ENCODE measurements at regions not wholly inside any gene's neighbourhood (a gene's known extent, or its start where the extent isn't known, plus 50 kb on each side); places are given as distances from the start of the nearest gene placed in this dataset.

DNA sequence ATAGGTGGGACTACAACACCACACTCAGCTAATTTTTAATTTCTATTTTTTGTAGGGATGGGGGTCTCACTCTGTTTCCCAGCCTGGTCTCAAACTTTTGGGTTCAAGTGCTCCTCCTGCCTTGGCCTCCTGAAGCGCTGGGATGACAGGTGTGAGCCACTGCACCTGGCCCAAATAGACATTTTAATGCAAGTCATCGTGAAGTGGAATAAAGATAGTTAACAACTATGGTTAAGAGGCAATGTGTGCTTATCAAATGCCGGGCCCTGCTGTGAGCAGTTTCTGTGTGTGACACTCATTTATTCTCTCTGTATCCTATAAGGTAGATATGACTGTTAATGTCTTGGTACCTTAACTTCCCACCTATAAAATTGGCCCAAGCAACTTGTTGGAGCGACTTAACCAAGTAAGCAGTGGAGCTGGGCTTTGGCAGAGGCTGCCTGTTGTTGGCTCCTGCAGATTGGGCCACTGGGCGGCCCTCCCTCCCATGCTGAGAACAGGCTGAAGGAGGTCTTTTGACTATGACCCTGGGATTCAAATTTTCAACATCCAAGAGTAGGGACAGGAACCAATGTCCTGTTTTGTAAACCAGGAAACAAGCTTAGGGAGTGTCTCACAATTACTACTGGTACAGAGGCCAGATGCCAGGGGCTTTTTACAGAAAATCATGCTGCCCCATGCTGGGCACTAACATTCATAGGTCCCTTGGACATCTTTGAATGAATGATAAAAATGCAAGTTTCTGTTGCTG lies 450.7 kb downstream of the TSHZ3 start:
- no peak for DNase-seq (ENCODE audit: low read depth in 2 of 2)

DNA sequence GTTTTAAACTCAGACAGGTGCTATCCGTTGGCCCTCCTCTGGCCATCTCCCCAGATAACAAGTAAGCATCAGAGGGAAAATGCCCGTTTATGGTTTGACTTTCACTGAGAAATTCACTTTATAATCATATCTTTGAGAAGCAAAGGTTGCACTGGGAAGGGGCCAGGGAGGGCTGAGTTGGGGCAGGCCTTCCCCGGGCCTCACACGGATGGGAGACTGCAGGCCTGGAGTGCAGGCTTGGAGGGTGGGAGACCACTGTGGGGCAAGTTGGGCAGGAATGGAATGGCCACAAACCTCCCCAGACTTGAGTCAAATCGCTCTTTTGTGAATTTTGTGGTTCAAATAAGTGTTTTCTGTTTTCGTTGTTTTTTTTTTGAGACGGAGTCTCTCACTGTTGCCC lies 451.7 kb downstream of the TSHZ3 start:
- no peak for DNase-seq (ENCODE audit: low read depth in 2 of 2)

DNA sequence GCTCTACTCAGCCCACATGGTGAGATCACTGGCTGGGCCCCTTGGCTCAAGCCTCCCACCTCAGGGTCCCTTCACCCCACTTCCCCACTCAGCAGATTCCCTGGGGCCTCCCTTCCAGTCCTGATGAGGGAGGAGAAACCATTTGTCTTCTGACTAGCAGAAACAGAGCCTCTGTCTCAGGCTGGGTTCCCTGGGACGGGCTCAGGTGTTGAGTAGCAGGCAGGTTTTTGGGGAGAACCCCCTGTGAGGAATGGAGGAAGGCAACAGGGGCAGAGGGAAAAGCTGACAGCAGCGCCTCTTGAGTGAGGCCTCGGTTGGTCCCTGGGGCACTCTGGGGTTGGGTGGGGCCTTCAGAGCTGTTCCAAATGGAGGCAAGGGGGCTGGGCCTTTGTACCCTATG lies 452.2 kb downstream of the TSHZ3 start:
- DNase-seq (ENCODE audit: low read depth in 2 of 2): no peak

DNA sequence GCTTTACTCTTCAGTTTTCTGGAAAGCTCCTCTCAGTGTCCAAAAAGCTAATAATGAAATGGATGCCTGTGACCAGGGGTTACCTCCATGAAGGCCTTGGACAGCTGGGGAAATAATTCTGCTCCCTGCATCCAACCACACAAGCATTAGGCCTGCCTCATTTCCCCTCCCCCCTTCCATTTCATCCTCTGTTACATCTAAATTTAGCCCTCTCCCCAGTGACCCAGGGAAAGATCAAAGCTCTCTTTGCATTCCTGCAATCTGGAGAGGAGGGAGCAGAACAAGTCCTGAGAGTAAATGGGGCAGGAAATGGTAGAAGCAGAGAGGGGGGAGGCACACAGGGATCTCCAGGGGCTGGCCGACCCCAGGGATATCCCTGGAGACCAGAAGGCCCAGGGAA lies 452.7 kb downstream of the TSHZ3 start:
- DNase-seq (ENCODE audit: low read depth in 2 of 2): no peak

DNA sequence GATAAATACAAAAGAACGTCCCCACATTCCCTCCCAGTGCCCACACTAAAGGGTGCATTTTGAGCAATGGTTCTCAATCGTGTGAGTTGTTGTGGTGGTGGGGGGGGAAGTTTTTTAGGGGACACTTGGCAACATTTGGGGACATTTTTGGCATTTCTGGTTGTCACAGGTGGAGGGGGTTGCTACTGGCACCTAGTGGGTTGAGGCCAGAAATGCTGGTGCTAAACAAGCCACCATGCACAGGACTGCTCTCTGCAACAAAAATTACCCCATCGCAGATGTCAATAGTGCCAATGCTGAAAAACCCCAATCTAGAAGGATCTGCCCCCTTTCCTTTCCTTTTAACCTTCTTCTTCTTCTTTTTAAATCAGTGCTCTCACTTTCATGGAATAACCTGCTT lies 453.3 kb downstream of the TSHZ3 start:
- no peak for DNase-seq (ENCODE audit: low read depth in 2 of 2)

DNA sequence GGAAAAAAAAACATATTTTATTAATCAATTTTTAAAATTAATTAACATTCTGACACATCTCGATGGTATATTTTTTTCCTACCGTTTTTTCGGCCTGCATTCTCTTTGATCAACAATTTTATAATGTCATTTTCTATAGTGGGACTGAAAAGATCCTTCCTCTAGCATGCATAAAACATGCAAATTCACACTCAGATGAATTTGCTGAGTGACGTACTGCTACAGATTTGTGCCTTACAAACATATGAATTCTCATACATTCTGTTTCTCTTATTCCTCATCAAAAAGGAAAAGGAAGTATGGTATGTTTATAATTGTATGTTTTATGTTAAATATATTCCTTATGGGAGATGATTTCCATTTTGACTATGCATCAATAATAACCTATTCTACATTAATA lies 458.2 kb downstream of the TSHZ3 start:
- no peak for DNase-seq (ENCODE audit: low read depth in 2 of 2)

DNA sequence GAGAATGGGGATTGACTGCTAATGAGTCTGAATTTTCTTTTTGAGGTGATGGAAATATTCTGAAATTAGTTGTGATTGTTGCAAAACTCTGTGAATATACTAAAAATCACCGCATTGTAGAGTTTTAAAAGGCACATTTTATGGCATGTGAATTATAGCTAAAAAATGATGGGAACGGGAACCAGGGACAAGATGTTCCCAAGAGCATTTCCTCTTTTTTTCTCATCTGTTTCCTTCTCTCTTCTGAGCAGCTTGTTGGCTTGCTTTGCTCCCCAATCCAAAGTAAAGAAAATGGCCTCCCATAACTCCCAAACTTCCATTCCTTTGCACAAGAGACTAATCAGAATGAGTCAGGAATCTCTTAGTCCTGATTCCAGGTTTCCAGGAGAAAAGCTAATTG lies 459.2 kb downstream of the TSHZ3 start:
- no peak for DNase-seq (ENCODE audit: low read depth in 2 of 2)

DNA sequence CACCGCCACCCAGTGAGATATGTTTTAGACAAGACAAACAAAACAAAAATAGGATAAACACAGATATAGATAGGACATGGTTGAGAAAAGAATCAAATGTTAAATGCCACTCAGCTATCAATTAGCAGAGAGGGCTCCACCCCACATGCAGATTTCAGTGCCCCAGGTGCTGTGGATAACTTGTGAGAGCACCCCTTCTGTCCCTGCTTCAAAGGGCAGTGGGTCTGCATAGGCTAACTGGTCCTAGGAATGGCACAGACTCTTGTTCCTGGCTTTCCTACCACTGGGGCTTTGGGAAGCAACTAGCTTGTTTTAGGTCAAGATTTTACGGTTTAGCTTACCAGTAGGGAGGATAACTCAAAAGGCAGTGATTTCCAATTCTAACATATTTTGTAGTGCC lies 460.3 kb downstream of the TSHZ3 start:
- no peak for DNase-seq (ENCODE audit: low read depth in 2 of 2)

DNA sequence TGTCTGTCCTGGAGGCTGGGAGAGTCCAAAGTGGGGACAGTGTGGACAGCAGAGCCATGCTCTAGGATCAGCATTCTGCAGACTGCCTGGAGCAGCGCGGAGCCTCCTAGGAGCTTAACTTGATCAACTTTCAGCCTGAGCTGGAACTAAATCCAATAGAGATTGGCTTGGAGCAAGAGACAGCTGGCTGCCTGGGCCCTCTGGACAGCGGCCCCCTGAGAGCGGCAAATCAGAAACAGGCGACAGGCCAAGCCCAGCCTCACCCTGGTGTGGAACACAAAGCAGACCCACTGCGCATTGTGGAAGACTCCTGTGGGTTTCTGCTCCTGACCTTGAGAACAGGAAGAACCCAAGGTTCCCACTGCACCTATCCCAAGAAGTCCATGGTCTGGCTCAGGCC lies 462.2 kb downstream of the TSHZ3 start:
- no peak for DNase-seq (ENCODE audit: low read depth in 2 of 2)

DNA sequence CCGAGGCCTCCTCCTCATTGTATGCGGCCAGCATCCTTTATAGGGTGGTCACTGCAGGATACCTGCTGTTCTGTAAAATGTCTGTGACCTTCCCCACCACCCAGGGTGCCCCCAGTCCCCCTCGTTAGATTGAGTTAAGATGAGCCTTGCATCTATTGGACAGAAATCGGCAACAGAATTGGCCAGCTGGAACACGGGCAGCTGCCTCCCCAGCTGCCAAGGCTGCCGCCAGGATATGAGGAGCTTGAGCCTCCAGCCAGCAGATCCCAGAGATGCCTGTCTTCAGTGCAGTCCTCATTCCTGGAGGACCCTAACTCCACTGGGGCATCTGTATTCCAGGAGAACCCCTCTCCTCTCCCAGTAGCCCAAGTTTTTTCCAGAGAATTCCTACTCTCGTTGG lies 463.0 kb downstream of the TSHZ3 start:
- no peak for DNase-seq (ENCODE audit: low read depth in 2 of 2)

DNA sequence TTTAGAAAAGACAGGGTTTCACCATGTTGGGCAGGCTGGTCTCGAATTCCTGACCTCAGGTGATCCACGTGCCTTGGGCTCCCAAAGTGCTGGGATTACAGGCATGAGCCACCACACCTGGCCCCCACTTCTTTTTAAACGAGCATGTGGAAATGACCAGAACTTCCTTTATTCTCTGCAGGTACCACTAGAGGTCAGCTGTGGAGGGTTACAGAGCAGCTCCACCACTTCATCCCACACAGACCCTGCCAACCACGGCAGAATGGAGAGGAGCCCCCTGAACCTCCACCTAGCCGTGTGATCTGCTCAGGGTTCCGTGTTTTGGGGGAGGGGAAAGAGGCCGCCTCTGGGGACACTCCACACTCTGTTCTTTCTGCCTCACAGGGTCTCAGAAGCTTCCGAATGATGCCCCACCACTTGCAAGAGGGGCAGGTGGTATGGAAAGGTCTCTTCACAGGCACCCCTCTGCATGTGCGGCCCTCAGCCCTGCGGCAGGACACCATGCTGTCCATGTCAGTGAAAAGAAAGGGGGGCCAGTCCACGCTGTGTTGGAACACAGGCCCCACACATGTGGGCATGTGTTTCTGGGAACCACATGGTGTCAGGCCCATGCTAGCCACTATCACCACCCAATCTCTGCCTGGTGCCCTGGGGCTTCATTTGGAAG lies 465.0 kb downstream of the TSHZ3 start:
- no peak for DNase-seq (ENCODE audit: low read depth in 2 of 2)

DNA sequence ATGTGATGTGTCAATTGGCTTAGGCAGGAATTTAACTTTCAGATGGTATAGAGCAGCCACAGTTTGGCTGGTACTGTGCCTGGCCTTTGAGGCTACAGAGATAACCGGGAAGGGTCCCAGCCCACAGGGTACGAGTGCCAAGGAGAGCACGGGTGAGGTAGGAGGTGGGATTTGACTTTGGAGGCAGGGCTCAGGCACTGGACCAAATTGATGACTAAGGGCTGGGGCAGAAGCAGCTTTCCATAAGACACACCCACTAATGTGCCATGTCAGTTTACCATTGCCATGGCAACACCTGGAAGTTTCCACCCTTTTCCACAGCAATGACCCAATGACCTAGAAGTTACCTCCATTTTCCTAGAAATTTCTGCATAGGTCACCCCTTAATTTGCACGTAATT lies 466.2 kb downstream of the TSHZ3 start:
- no peak for DNase-seq (ENCODE audit: low read depth in 2 of 2)

DNA sequence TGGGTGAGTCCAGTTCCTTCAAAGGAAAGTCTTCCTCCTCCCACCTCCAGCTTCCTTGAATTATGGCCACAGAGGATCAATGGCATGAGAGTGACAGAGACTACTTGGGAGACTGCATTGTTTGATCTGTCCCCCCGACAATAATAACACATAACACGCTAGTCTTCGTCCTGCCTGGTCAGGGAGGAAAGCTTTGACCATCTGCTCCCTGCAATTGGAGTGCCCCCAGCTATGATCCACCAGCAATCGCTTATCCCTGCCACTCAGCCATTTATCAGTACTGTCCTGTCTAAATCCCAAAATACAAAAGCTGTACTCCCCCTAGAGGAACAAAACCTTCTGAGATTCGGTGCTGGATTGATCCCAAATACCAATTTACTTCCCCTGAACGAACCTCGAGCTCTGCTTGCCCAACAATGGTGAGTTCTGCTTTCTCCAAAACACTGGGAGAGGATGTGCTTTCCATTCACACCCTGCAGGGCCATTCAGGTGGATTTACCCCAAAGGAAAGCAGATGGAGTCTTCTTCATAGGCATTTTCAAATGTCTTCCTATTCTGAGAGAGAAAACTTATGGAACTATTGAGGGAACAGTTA lies 466.7 kb downstream of the TSHZ3 start:
- DNase-seq (ENCODE audit: low read depth in 2 of 2): no peak

DNA sequence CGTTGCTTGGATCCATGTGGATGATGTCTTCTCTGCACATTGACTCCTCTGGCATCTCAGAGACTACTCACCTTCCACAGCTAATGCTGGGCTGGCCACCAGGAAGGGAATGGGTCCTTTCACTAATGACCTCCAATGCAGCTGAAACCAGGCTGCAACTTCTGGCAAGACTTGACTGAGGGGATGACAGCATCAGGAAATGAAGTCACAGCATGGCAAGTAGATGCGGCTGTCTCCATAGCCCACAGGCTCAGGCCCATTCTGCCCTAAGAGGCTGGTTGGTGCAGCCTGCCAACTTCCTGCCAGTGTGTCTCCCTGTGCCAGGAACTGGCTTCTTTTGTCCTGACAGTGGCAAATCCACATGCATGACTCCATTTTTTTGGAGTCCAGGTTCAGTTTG lies 467.3 kb downstream of the TSHZ3 start:
- no peak for DNase-seq (ENCODE audit: low read depth in 2 of 2)

DNA sequence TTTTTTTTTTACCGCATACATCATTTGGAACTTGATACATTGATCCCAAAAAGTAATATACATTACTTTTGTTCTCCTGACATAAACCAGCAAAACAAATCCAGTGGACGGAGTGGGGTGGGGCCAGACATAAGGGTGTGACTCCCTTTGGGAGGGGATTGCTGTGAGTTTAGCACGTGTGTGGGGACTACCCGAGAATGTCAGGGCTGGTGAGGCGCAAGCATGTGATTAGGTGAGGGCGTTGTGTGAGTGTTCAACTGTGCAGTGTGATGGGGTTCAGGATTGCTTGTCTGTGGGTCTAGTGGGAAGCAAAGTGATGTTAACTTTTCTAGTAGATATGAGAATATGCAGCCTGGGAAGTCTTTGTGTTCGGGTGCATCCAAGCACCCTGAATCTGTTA lies 468.0 kb downstream of the TSHZ3 start:
- DNase-seq (ENCODE audit: low read depth in 2 of 2): no peak

DNA sequence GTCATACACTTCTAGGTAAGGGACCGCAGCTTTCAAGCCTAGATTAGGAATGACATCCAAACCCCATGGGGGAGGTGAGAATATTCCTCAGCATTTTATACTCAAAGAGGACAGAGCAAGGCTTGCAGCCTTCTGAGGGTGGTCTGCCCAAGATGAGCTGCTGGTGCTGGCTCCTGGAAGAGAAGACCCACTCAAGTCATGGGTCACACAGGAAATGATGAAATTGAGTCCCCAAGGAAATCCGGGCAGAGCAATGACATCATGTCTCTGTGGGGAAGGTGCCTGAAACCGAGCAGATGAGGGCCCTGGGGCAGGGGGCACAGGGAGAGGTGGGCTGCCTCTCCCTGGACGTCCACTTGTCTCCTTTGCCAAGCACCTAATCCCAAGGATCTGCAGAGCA lies 468.7 kb downstream of the TSHZ3 start:
- DNase-seq (ENCODE audit: low read depth in 2 of 2): no peak

DNA sequence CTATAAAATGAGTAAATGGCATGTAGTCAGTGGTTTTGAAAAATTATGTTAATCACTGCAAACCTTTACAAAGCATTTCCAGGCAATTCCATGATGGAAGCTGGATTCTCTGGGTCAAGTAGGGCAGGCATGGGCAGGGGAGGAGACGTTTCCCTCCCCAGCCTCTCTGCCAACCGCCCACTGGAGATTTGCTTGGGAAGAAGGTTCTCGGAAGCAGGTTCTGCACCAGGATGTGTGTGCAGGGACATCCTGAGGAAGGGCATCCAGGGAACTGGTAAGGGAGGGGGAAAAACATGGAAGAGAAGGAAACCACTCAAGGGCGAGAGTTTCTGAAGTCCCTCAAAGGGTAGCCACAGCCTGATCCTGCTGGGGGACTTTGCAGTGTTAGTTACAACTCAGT lies 469.1 kb downstream of the TSHZ3 start:
- no peak for DNase-seq (ENCODE audit: low read depth in 2 of 2)

DNA sequence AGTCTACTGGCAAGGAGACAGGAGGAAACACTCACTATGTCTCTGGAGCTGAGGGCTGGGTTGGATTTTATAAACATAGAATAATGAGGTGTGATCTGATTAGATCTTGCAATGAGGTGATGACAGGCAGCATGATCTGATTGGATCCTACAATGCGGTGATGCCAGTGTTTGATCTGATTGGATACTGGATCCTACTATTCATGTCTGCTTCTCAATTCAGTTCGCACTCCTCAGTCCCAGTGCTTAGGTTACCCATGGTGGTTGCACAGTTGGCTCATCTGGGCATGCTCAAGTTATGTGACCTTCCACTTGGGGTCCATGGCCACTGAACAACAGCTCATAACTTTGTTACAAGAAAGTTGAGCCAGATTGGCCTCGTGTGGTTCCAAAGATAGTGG lies 469.5 kb downstream of the TSHZ3 start:
- no peak for DNase-seq (ENCODE audit: low read depth in 2 of 2)

DNA sequence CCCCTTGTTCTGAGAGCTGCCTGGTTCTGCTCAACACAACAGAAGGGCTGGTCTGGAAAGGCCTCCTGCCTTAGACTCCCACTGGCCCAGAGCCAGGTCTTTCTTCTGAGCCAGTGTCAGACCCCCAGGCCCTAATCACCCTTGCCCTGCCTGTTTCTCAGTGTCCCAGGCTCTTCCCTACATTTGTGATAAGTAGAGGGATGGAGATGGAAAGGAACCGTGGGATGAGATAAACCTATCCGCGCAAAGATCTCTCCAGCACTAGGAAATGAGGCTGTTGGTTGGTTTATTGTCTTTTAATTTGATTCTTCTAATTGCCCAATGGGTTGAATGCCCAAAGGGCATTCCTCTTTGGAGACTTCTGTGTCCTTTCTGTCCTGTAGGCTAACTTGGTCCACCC lies 470.0 kb downstream of the TSHZ3 start:
- DNase-seq (ENCODE audit: low read depth in 2 of 2): no peak

DNA sequence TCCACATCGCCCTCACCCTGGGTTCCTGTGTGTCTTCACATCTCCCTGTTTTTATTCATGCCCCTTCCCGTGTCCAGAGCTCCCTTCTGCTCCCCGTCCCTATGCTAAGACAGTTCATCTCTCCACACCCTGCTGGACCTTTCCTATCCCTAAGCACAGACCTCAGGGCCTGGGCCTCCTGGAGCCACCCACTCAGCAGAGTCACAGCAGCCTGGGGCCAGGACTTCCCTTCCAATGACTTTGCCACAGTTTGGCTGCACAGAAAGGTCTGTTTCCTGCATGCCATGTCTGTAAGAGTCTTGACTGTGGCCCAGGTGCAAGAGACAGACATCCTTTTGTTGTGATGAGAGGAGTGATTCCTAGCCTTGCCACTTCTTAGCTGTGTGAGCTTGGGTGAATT lies 470.7 kb downstream of the TSHZ3 start:
- no peak for DNase-seq (ENCODE audit: low read depth in 2 of 2)

DNA sequence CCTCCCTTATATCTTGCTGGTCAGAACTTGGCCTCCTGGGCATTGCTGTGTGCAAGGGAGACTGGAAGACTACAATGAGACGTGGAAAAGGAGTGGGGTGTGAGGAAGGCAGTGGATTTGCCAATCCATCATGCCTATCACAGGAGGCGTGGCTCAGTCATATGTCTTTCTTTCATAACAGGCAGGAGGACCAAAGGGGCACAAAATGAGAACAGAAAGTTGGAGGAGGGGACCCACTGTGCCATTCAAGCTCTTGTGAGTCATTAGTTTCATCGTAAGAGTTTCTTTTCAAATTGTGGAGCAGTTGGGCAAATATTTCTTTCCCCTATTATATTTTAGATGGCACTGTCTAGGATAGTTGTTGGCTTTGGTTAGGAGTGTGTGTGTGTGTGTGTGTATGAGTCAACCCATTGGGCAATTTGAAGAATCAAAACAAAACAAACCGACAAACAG lies 471.5 kb downstream of the TSHZ3 start:
- DNase-seq (ENCODE audit: low read depth in 2 of 2): no peak

DNA sequence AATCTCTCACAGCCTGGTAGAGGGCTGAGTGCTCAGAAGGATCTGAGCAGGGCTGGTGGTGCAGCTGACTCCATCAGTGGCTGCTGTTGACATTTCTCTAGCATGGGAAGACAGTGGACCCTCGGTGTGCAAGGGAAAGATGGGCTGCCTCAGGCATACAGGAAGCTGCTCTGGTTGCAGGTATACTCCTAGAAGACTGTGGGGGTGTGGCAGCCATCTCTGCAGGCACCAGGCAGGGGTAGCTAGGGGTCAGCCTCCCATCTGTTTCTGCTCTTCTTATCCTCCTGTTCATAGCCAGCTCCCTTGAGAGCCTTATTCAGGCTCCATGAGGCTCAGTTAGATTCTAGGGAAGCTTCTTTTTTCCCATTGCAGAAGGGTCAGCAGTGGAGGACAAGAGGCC lies 475.5 kb downstream of the TSHZ3 start:
- DNase-seq (ENCODE audit: low read depth in 2 of 2): no peak

DNA sequence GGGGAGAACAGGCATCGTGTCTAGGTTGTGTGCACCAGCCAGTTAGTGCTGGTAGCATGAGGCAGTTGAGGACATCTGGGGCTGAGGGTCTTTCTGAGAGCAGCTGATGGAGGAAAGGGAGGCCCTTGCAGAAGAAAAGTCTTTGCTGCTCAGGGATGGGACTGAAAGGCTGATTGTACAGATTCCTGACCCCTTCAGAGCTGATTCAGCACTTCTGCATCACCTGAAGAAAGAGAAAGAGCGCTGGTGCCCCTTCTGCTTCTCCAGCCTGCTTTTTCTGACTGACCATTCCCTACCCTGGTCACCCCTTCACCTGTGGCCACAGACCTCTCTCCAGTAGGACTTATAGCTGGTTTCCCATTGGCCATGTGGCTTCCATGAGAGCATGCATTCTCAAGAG lies 476.2 kb downstream of the TSHZ3 start:
- DNase-seq (ENCODE audit: low read depth in 2 of 2): no peak

All from stimulated activated CD8-positive, alpha-beta memory T cell treated with anti-CD3 and anti-CD28 coated beads, Interleukin-15, amount 100 ng/mL, for 48 hours (primary cell).